H1 (cell line): ENCODE measurements at regions not wholly inside any gene's neighbourhood (a gene's known extent, or its start where the extent isn't known, plus 50 kb on each side); places are given as distances from the start of the nearest gene placed in this dataset.

ENCODE experiments used
- CTCF ChIA-PET: fragments of 300-600 bp; sonication (Branson Sonifier 250); formaldehyde crosslinking; loops from one replicate; lab custom pipeline; 2021; ENCODE audit not compliant: partially characterized antibody; lab: Charles Lee
- POLR2A ChIA-PET: fragments of 300-600 bp; sonication (Branson Sonifier 250); formaldehyde crosslinking; loops from one replicate; lab custom pipeline; 2021; ENCODE audit warnings: inconsistent platforms; ENCODE audit not compliant: partially characterized antibody; lab: Charles Lee
- DNase-seq, 2 experiments: peaks; one replicate each; pipeline versions ENCODE4 v3.0.0 to v3.0.0-alpha.2; 2010 to 2022; ENCODE audit warnings: low spot score in 2 of 2, low read depth in 1 of 2, mixed read lengths in 1 of 2
- FAIRE-seq: peaks from 2 replicates; lab custom pipeline; 2011; peaks lifted over from hg19 to GRCh38; lab: Jason Lieb, UNC
- H2AFZ ChIP-seq: 2 replicates; pipeline ENCODE4 v1.8.1; 2012; ENCODE audit warnings: low read length, inconsistent platforms
- H2AK5ac ChIP-seq: 2 replicates; pipeline ENCODE4 v1.6.1; 2013; ENCODE audit warnings: low read depth, low read length
- H2BK120ac ChIP-seq: replicated peaks from 2 replicates; pipeline ENCODE3; 2013; ENCODE audit warnings: low read depth, low read length, inconsistent platforms
- H2BK12ac ChIP-seq: 2 replicates; pipeline ENCODE4 v1.6.1; 2013; ENCODE audit warnings: low read depth, low read length
- H2BK15ac ChIP-seq: 2 replicates; pipeline ENCODE4 v1.6.1; 2013; ENCODE audit warnings: low read length
- H2BK20ac ChIP-seq: 2 replicates; pipeline ENCODE4 v1.6.1; 2013; ENCODE audit warnings: low read length
- H2BK5ac ChIP-seq: 2 replicates; pipeline ENCODE4 v1.6.1; 2013; ENCODE audit warnings: low read depth, low read length
- H3K14ac ChIP-seq: 2 replicates; pipeline ENCODE4 v1.6.1; 2013; ENCODE audit warnings: inconsistent platforms; ENCODE audit not compliant: insufficient read length
- H3K18ac ChIP-seq: 2 replicates; pipeline ENCODE4 v1.6.1; 2013; ENCODE audit warnings: low read length; ENCODE audit errors: extremely low read depth
- H3K23ac ChIP-seq: 2 replicates; pipeline ENCODE4 v1.6.1; 2013; ENCODE audit warnings: inconsistent platforms; ENCODE audit not compliant: insufficient read length
- H3K23me2 ChIP-seq: 2 replicates; pipeline ENCODE4 v1.6.1; 2013; ENCODE audit warnings: low read depth, low read length
- H3K27ac ChIP-seq: 2 replicates; pipeline ENCODE4 v1.6.1; 2011; ENCODE audit warnings: low read depth, low read length, inconsistent platforms
- H3K27me3 ChIP-seq, 4 experiments: replicated peaks in 1 of 4; 1 replicate in 1 of 4; 2 replicates in 3 of 4; pipeline versions ENCODE4 v1.6.1 to v1.8.1; 2011 to 2013; ENCODE audit warnings: low read length in 3 of 4, mild to moderate bottlenecking in 3 of 4, inconsistent platforms in 2 of 4, mixed read lengths in 2 of 4, moderate library complexity in 1 of 4; ENCODE audit not compliant: control insufficient read depth in 3 of 4, insufficient read depth in 3 of 4; ENCODE audit errors: extremely low read depth in 1 of 4
- H3K36me3 ChIP-seq, 4 experiments: 2 replicates each; pipeline versions ENCODE4 v1.6.1 to v1.8.1; 2011 to 2013; ENCODE audit warnings: mild to moderate bottlenecking in 4 of 4, low read length in 3 of 4, moderate library complexity in 2 of 4, control low read depth in 1 of 4, inconsistent platforms in 1 of 4; ENCODE audit not compliant: insufficient read depth in 4 of 4, control insufficient read depth in 2 of 4
- H3K4ac ChIP-seq: replicated peaks from 2 replicates; pipeline ENCODE3; 2013; ENCODE audit warnings: low read length, low read depth, mixed read lengths, inconsistent platforms; ENCODE audit not compliant: insufficient read length
- H3K4me1 ChIP-seq, 4 experiments: replicated peaks in 1 of 4; 1 replicate in 1 of 4; 2 replicates in 3 of 4; pipeline versions ENCODE4 v1.6.1 to v1.8.1; 2011 to 2013; ENCODE audit warnings: low read length in 3 of 4, inconsistent platforms in 2 of 4, mixed read lengths in 1 of 4; ENCODE audit not compliant: insufficient read depth in 4 of 4, control insufficient read depth in 3 of 4
- H3K4me2 ChIP-seq, 2 experiments: 2 replicates each; pipeline versions ENCODE4 v1.6.1 to v1.8.1; 2011 to 2013; ENCODE audit warnings: low read depth in 2 of 2, low read length in 2 of 2, control low read depth in 1 of 2, inconsistent platforms in 1 of 2, mild to moderate bottlenecking in 1 of 2; ENCODE audit not compliant: insufficient read depth in 1 of 2
- H3K4me3 ChIP-seq, 4 experiments: fragments of 200-600, 300-600 bp in 1 of 4; sonication (generic), shearing (Covaris generic), sonication (Bioruptor Twin) in 1 of 4; 2 replicates each; pipeline versions ENCODE4 v1.5.1 to v1.8.1; 2011 to 2016; ENCODE audit warnings: low read length in 4 of 4, low read depth in 3 of 4, control low read depth in 2 of 4, inconsistent platforms in 2 of 4, mild to moderate bottlenecking in 2 of 4, mixed read lengths in 1 of 4, moderate library complexity in 1 of 4; ENCODE audit not compliant: insufficient read depth in 2 of 4; ENCODE audit errors: extremely low read depth in 1 of 4
- H3K56ac ChIP-seq: replicated peaks from 2 replicates; pipeline ENCODE3; 2013; ENCODE audit warnings: low read depth, mild to moderate bottlenecking, mixed read lengths, low read length, inconsistent platforms; ENCODE audit not compliant: insufficient read length
- H3K79me1 ChIP-seq: 2 replicates; pipeline ENCODE4 v1.6.1; 2013; ENCODE audit warnings: low read depth, low read length, control low read depth
- H3K79me2 ChIP-seq, 2 experiments: 2 replicates each; pipeline versions ENCODE4 v1.6.1 to v1.8.1; 2012 to 2013; ENCODE audit warnings: low read length in 2 of 2, mild to moderate bottlenecking in 2 of 2, inconsistent platforms in 1 of 2; ENCODE audit not compliant: insufficient read depth in 2 of 2, control insufficient read depth in 1 of 2
- H3K9ac ChIP-seq, 4 experiments: replicated peaks in 1 of 4; 1 replicate in 1 of 4; 2 replicates in 3 of 4; pipeline versions ENCODE4 v1.6.1 to v1.8.1; 2011 to 2013; ENCODE audit warnings: low read depth in 3 of 4, low read length in 3 of 4, control low read depth in 2 of 4, mild to moderate bottlenecking in 2 of 4, moderate library complexity in 2 of 4, inconsistent platforms in 1 of 4; ENCODE audit errors: extremely low read depth in 1 of 4
- H3K9me3 ChIP-seq, 2 experiments: 2 replicates each; pipeline versions ENCODE4 v1.6.1 to v1.8.1; 2012 to 2013; ENCODE audit warnings: mild to moderate bottlenecking in 2 of 2, moderate library complexity in 2 of 2, control low read depth in 1 of 2, inconsistent platforms in 1 of 2, low read depth in 1 of 2, low read length in 1 of 2, mixed read lengths in 1 of 2; ENCODE audit not compliant: insufficient read depth in 2 of 2
- H4K20me1 ChIP-seq, 2 experiments: replicated peaks in 1 of 2; 2 replicates each; pipeline versions ENCODE3 to v1.8.1; 2011 to 2013; ENCODE audit warnings: inconsistent platforms in 2 of 2, low read length in 2 of 2, mild to moderate bottlenecking in 1 of 2; ENCODE audit not compliant: insufficient read depth in 2 of 2, control insufficient read depth in 1 of 2
- H4K5ac ChIP-seq: 2 replicates; pipeline ENCODE4 v1.6.1; 2013; ENCODE audit warnings: low read length, low read depth, mixed read lengths, inconsistent platforms; ENCODE audit not compliant: insufficient read length
- H4K8ac ChIP-seq: 2 replicates; pipeline ENCODE4 v1.8.0; 2013; ENCODE audit warnings: mild to moderate bottlenecking, moderate library complexity, low read length, inconsistent platforms; ENCODE audit not compliant: insufficient read depth; ENCODE audit errors: extremely low read depth
- H4K91ac ChIP-seq: replicated peaks from 2 replicates; pipeline ENCODE3; 2013; ENCODE audit warnings: low read length, mixed read lengths, inconsistent platforms; ENCODE audit not compliant: insufficient read length
- FOSL1 ChIP-seq: IDR thresholded peaks from 2 replicates; pipeline ENCODE4 v1.6.1; 2011; ENCODE audit warnings: mild to moderate bottlenecking, low read depth, low read length, moderate library complexity; ENCODE audit not compliant: insufficient read depth
- HDAC2 ChIP-seq, 2 experiments: fragments of 300-600 bp in 1 of 2; sonication (generic) in 1 of 2; IDR thresholded peaks; 2 replicates each; pipeline ENCODE4 v1.6.1; 2011 to 2012; ENCODE audit warnings: low read depth in 2 of 2, low read length in 2 of 2, mild to moderate bottlenecking in 2 of 2, moderate library complexity in 2 of 2, borderline replicate concordance in 1 of 2, inconsistent platforms in 1 of 2
- KDM5A ChIP-seq: fragments of 200-600 bp; IDR thresholded peaks from 2 replicates; pipeline ENCODE4 v1.7.1; 2012; ENCODE audit warnings: mild to moderate bottlenecking, low read length, inconsistent platforms, mixed read lengths
- NANOG ChIP-seq: IDR thresholded peaks from 2 replicates; pipeline ENCODE4 v1.6.1; 2011; ENCODE audit warnings: low read length, low read depth, mild to moderate bottlenecking, inconsistent platforms; ENCODE audit not compliant: insufficient read depth, poor library complexity, severe bottlenecking
- POLR2AphosphoS5 ChIP-seq: IDR thresholded peaks from 2 replicates; pipeline ENCODE4 v1.6.1; 2011; ENCODE audit warnings: low read depth, low read length
- RAD21 ChIP-seq, 2 experiments: IDR thresholded peaks in 1 of 2; conservative IDR thresholded peaks in 1 of 2; 2 replicates each; pipeline ENCODE4 v1.6.1; 2011; ENCODE audit warnings: low read depth in 2 of 2, low read length in 2 of 2, improper control_type of control experiment in 1 of 2, inconsistent platforms in 1 of 2, mild to moderate bottlenecking in 1 of 2, moderate library complexity in 1 of 2
- SAP30 ChIP-seq: fragments of 300-600 bp; sonication (generic); IDR thresholded peaks from 2 replicates; pipeline ENCODE4 v1.7.1; 2012; ENCODE audit warnings: low read length, moderate library complexity, mild to moderate bottlenecking, inconsistent platforms; ENCODE audit not compliant: insufficient read depth, insufficient replicate concordance
- SIN3A ChIP-seq, 2 experiments: IDR thresholded peaks in 1 of 2; conservative IDR thresholded peaks in 1 of 2; 2 replicates each; pipeline ENCODE4 v1.6.1; 2011 to 2012; ENCODE audit warnings: low read length in 2 of 2, improper control_type of control experiment in 1 of 2, low read depth in 1 of 2, mild to moderate bottlenecking in 1 of 2
- SIRT6 ChIP-seq: IDR thresholded peaks from one replicate; pipeline ENCODE4 v1.7.1; 2012; ENCODE audit warnings: low read length, inconsistent platforms
- SUZ12 ChIP-seq: fragments of 200-600 bp; sonication (generic); IDR thresholded peaks from 2 replicates; pipeline ENCODE4 v1.6.1; 2012; ENCODE audit warnings: mild to moderate bottlenecking, inconsistent platforms, low read length, moderate library complexity, mixed read lengths
- TAF1 ChIP-seq: IDR thresholded peaks from 2 replicates; pipeline ENCODE4 v1.6.1; 2011; ENCODE audit warnings: mild to moderate bottlenecking, low read depth, low read length
- TBP ChIP-seq: IDR thresholded peaks from 2 replicates; pipeline ENCODE4 v1.6.1; 2011; ENCODE audit warnings: low read depth, low read length, improper control_type of control experiment
- TCF12 ChIP-seq: IDR thresholded peaks from 2 replicates; pipeline ENCODE4 v1.6.1; 2011; ENCODE audit warnings: low read depth, mild to moderate bottlenecking, low read length
- whole genome bisulfite sequencing, 2 experiments: shearing (Covaris generic) in 1 of 2; methylation state at CpG; one replicate each; pipeline versions ENCODE4 v1.1.6 to v1.1.7; 2013 to 2015; ENCODE audit warnings: low lambda C conversion rate in 2 of 2, mixed read lengths in 2 of 2, inconsistent platforms in 1 of 2, low coverage in 1 of 2, missing lambda C conversion rate in 1 of 2; ENCODE audit not compliant: insufficient replicate concordance in 2 of 2, insufficient coverage in 1 of 2, insufficient read length in 1 of 2; ENCODE audit errors: extremely low coverage in 1 of 2, missing lambda C conversion rate in 1 of 2; 5-methylcytosine and 5-hydroxymethylcytosine counted together
- TF ChIP-seq, protein P1 (sequence below): IDR thresholded peaks from 2 replicates; pipeline ENCODE4 v1.6.1; 2011; ENCODE audit warnings: low read depth, mild to moderate bottlenecking, low read length; ENCODE audit not compliant: insufficient read depth

DNA sequence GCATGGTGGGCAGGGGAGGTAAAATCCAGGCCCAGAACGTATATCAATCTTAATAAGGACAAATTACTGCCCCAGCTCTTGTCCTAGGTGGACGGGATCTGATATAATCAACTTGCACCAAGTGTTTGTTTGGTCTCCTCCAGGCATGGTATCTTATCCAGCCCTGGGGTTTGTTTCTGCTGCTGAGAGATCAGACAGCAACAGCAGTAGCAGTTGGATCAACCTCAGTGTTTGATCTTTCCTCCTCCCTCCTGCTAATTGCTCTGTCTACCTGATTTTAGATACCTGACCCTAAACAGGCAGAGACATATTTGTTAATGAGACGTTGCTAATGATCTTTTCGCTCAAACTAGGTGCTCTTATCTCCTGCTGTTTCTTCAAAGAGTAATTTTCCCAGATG lies 100.4 kb upstream of the BACH2 start:
- Histone ChIP-seq H3K23me2 (no peaks in the 10 kb centered on the region), H3K36me3 (no peaks in the 10 kb centered on the region), H3K4me3 (no peak overlapping the region), H3K79me2 (no peaks in the 10 kb centered on the region), H2BK5ac (no peak overlapping the region), H2BK15ac (no peak overlapping the region), H3K27me3 (no peaks in the 10 kb centered on the region), H2AFZ (no peak overlapping the region), H3K23ac (no peak overlapping the region), H3K14ac (no peak overlapping the region), H4K20me1 (no peaks in the 10 kb centered on the region), H3K9me3 (no peaks in the 10 kb centered on the region), H4K5ac (no peak overlapping the region), H4K8ac (no peak overlapping the region), H3K18ac (no peak overlapping the region), H3K4me1 (no peaks in the 10 kb centered on the region), H3K4me2 (no peak overlapping the region), H2BK12ac (no peak overlapping the region), H2AK5ac (no peak overlapping the region), H3K56ac (no peak overlapping the region), H2BK120ac (no peak overlapping the region), H3K27ac (no peak overlapping the region), H3K4ac (no peak overlapping the region), H4K91ac (no peak overlapping the region), H3K79me1 (no peaks in the 10 kb centered on the region), H2BK20ac (no peak overlapping the region), H3K9ac (no peak overlapping the region)
- no peak for DNase-seq
- WGBS, 2 experiments: 91% methylated on average over 4 of the region's 4 CpGs; no CpG with 5 or more reads in 1 of the 2 experiments
- FAIRE-seq: no peak
- ChIA-PET CTCF (interaction anchor here (8.6 to 9.1 kb wide), 2 partner anchors 81 to 110 kb away, joined by 61 to 90 read pairs; no protein-coding TSS in a partner anchor), POLR2A (no interaction called here)
- TF ChIP-seq SIN3A (conservative IDR thresholded peaks at IDR 0.05 in 1 of 2, IDR thresholded peaks at IDR 0.05 in 1 of 2; ENCODE audit: low read depth in 1 of 2, low read length in 2 of 2) (no peak), TBP (no peak), TCF12 (no peak), RAD21 (IDR thresholded peaks at IDR 0.05 in 1 of 2, conservative IDR thresholded peaks at IDR 0.05 in 1 of 2; ENCODE audit: low read depth in 2 of 2, low read length in 2 of 2) (no peak), FOSL1 (no peak), TAF1 (no peak), NANOG (no peak), HDAC2 (IDR thresholded peaks at IDR 0.05; ENCODE audit: borderline replicate concordance in 1 of 2, low read depth in 2 of 2, low read length in 2 of 2) (no peak), KDM5A (no peak), SIRT6 (no peak), POLR2AphosphoS5 (no peak), SAP30 (no peak), SUZ12 (no peak)
- TF ChIP-seq, protein P1, sequence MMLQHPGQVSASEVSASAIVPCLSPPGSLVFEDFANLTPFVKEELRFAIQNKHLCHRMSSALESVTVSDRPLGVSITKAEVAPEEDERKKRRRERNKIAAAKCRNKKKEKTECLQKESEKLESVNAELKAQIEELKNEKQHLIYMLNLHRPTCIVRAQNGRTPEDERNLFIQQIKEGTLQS: no peak
